Panc1 (cell line): ENCODE measurements at regions not wholly inside any gene's neighbourhood (a gene's known extent, or its start where the extent isn't known, plus 50 kb on each side); places are given as distances from the start of the nearest gene placed in this dataset.

Experiments used
- ATAC-seq: fragments of 200-7000 bp; cut with Tn5 transposase; 2 replicates; pipeline ENCODE4 v1.9.1; 2020; ENCODE audit warnings: mild to moderate bottlenecking, moderate library complexity
- BruUV-seq: library from RNA; stranded (reverse); fragments of 400-500 nt; replicated peaks from 2 replicates; lab custom pipeline; 2021; lab: Mats Ljungman, UMichigan
- CTCF ChIA-PET: fragments of 300-600 bp; sonication (Branson Sonifier 250); formaldehyde crosslinking; loops from one replicate; lab custom pipeline; 2022; ENCODE audit warnings: antibody characterized with exemption; lab: Charles Lee
- POLR2A ChIA-PET: fragments of 300-600 bp; sonication (Branson Sonifier 250); formaldehyde crosslinking; loops from one replicate; lab custom pipeline; 2022; ENCODE audit warnings: antibody characterized with exemption; lab: Charles Lee
- DNase-seq: peaks from one replicate; pipeline ENCODE4 v3.0.0-alpha.2; 2010; ENCODE audit warnings: low read depth, low spot score
- H3K27ac ChIP-seq: 2 replicates; pipeline ENCODE4 v1.5.1; 2011; ENCODE audit warnings: mild to moderate bottlenecking, low read length, inconsistent platforms
- H3K27me3 ChIP-seq: fragments of 200-500 bp; sonication (Bioruptor generic); 2 replicates; pipeline ENCODE4 v1.6.0; 2014; ENCODE audit warnings: low read length, inconsistent platforms; ENCODE audit not compliant: control insufficient read depth, insufficient read depth
- H3K36me3 ChIP-seq: fragments of 200-500 bp; sonication (Bioruptor generic); 2 replicates; pipeline ENCODE4 v1.5.1; 2014; ENCODE audit warnings: inconsistent platforms, mild to moderate bottlenecking, low read length, moderate library complexity; ENCODE audit not compliant: control insufficient read depth, insufficient read depth
- H3K4me1 ChIP-seq: 2 replicates; pipeline ENCODE4 v1.5.1; 2011; ENCODE audit warnings: inconsistent platforms, mild to moderate bottlenecking, low read length, moderate library complexity; ENCODE audit not compliant: control insufficient read depth, insufficient read depth
- H3K4me3 ChIP-seq, 2 experiments: 2 replicates each; pipeline ENCODE4 v1.5.1; 2011 to 2012; ENCODE audit warnings: low read depth in 2 of 2, low read length in 2 of 2, mild to moderate bottlenecking in 2 of 2, inconsistent platforms in 1 of 2, moderate library complexity in 1 of 2
- H3K9me3 ChIP-seq: fragments of 200-500 bp; sonication (Bioruptor generic); 2 replicates; pipeline ENCODE4 v1.5.1; 2014; ENCODE audit warnings: low read depth, mild to moderate bottlenecking, inconsistent platforms, low read length, moderate library complexity; ENCODE audit not compliant: control insufficient read depth, insufficient read depth
- POLR2AphosphoS5 ChIP-seq: IDR thresholded peaks from 2 replicates; pipeline ENCODE4 v1.6.1; 2012; ENCODE audit warnings: mild to moderate bottlenecking, low read depth, low read length, moderate library complexity
- SIN3A ChIP-seq: IDR thresholded peaks from 2 replicates; pipeline ENCODE4 v1.6.1; 2012; ENCODE audit warnings: low read depth, mild to moderate bottlenecking, low read length, moderate library complexity, borderline replicate concordance; ENCODE audit not compliant: insufficient read depth
- TCF7L2 ChIP-seq: IDR thresholded peaks from 2 replicates; pipeline ENCODE4 v1.6.1; 2011; ENCODE audit warnings: mild to moderate bottlenecking, low read depth, low read length, inconsistent platforms
- in situ Hi-C: cut with HindIII; loops from 2 replicates; pipeline ENCODE4 v1.10.0; 2016; ENCODE audit warnings: low sequenced_read_pairs, low pct_unique_long_range_greater_than_20kb
- intact Hi-C: fragments of 100-400 bp; cut with micrococcal nuclease; formaldehyde crosslinking; loops from one replicate; pipeline ENCODE4 v1.10.0; 2022; ENCODE audit not compliant: unreplicated experiment
- TF ChIP-seq, protein P1 (sequence below): fragments of 450-650 bp; IDR thresholded peaks from 2 replicates; pipeline ENCODE4 v1.5.1; 2017; ENCODE audit warnings: mild to moderate bottlenecking
- TF ChIP-seq, protein P2 (sequence below), 2 experiments: IDR thresholded peaks; 2 replicates each; pipeline ENCODE4 v1.6.1; 2011 to 2012; ENCODE audit warnings: low read depth in 2 of 2, control low read depth in 1 of 2, low read length in 1 of 2, mild to moderate bottlenecking in 1 of 2, moderate library complexity in 1 of 2; ENCODE audit not compliant: insufficient read depth in 1 of 2

- H3K27ac ChIP-seq, result no peak overlapping the region
- DNase-seq, result no peak
- BruUV-seq, result no TSS peak
- H3K36me3 ChIP-seq, result no peaks in the 10 kb centered on the region
- H3K4me3 ChIP-seq, result no peak overlapping the region
- H3K9me3 ChIP-seq, result no peaks in the 10 kb centered on the region
- H3K27me3 ChIP-seq, result no peaks in the 10 kb centered on the region
- TF ChIP-seq, protein P1, sequence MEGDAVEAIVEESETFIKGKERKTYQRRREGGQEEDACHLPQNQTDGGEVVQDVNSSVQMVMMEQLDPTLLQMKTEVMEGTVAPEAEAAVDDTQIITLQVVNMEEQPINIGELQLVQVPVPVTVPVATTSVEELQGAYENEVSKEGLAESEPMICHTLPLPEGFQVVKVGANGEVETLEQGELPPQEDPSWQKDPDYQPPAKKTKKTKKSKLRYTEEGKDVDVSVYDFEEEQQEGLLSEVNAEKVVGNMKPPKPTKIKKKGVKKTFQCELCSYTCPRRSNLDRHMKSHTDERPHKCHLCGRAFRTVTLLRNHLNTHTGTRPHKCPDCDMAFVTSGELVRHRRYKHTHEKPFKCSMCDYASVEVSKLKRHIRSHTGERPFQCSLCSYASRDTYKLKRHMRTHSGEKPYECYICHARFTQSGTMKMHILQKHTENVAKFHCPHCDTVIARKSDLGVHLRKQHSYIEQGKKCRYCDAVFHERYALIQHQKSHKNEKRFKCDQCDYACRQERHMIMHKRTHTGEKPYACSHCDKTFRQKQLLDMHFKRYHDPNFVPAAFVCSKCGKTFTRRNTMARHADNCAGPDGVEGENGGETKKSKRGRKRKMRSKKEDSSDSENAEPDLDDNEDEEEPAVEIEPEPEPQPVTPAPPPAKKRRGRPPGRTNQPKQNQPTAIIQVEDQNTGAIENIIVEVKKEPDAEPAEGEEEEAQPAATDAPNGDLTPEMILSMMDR, result no peak
- TF ChIP-seq POLR2AphosphoS5 (no peak), SIN3A (no peak)
- intact Hi-C loops, result no loop called here
- CTCF ChIA-PET, result no interaction called here
- POLR2A ChIA-PET, result no interaction called here
- no peak for ATAC-seq
- in situ Hi-C loops, result no loop called here
- H3K4me1 ChIP-seq, result no peaks in the 10 kb centered on the region
Measured at GRCh38 chr7:98488167-98488566, 87.3 kb upstream of the BAIAP2L1 start.

GRCh38 chr7:98483964-98484545 lies 83.2 kb upstream of the BAIAP2L1 start:
- Histone ChIP-seq H3K36me3 (no peaks in the 10 kb centered on the region), H3K4me1 (no peaks in the 10 kb centered on the region), H3K27ac (no peak overlapping the region), H3K4me3 (no peak overlapping the region), H3K27me3 (no peaks in the 10 kb centered on the region), H3K9me3 (no peaks in the 10 kb centered on the region)
- no TSS peak for BruUV-seq
- in situ Hi-C loops, result no loop called here
- DNase-seq, result no peak
- CTCF ChIA-PET, result interaction anchor here (0.6 kb wide), 1 partner anchor 386 kb away, joined by 5 read pairs; no protein-coding TSS in a partner anchor
- intact Hi-C loops, result no loop called here
- POLR2A ChIA-PET, result no interaction called here
- TF ChIP-seq, protein P1, result no peak
- TF ChIP-seq SIN3A (no peak), POLR2AphosphoS5 (no peak), TCF7L2 (no peak)
- TF ChIP-seq, protein P2, sequence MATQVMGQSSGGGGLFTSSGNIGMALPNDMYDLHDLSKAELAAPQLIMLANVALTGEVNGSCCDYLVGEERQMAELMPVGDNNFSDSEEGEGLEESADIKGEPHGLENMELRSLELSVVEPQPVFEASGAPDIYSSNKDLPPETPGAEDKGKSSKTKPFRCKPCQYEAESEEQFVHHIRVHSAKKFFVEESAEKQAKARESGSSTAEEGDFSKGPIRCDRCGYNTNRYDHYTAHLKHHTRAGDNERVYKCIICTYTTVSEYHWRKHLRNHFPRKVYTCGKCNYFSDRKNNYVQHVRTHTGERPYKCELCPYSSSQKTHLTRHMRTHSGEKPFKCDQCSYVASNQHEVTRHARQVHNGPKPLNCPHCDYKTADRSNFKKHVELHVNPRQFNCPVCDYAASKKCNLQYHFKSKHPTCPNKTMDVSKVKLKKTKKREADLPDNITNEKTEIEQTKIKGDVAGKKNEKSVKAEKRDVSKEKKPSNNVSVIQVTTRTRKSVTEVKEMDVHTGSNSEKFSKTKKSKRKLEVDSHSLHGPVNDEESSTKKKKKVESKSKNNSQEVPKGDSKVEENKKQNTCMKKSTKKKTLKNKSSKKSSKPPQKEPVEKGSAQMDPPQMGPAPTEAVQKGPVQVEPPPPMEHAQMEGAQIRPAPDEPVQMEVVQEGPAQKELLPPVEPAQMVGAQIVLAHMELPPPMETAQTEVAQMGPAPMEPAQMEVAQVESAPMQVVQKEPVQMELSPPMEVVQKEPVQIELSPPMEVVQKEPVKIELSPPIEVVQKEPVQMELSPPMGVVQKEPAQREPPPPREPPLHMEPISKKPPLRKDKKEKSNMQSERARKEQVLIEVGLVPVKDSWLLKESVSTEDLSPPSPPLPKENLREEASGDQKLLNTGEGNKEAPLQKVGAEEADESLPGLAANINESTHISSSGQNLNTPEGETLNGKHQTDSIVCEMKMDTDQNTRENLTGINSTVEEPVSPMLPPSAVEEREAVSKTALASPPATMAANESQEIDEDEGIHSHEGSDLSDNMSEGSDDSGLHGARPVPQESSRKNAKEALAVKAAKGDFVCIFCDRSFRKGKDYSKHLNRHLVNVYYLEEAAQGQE (IDR thresholded peaks at IDR 0.05; ENCODE audit: insufficient read depth in 1 of 2, low read depth in 2 of 2, low read length in 1 of 2), result no peak
- no peak for ATAC-seq
